MM.1S (cell line): ENCODE measurements at regions not wholly inside any gene's neighbourhood (a gene's known extent, or its start where the extent isn't known, plus 50 kb on each side); places are given as distances from the start of the nearest gene placed in this dataset.

Experiments
- DNase-seq: peaks from one replicate; pipeline ENCODE4 v3.0.0-alpha.2; 2015
- H2AFZ ChIP-seq: fragments of 300-600 bp; sonication (generic); 2 replicates; pipeline ENCODE4 v1.6.0; 2016; ENCODE audit warnings: antibody characterized with exemption, low read length
- H3F3A ChIP-seq: fragments of 300-600 bp; sonication (generic); 2 replicates; pipeline ENCODE4 v1.6.1; 2016; ENCODE audit warnings: mild to moderate bottlenecking, antibody characterized with exemption, low read length, moderate library complexity, mixed read lengths; ENCODE audit not compliant: insufficient read depth
- H3K27ac ChIP-seq: fragments of 300-600 bp; sonication (generic); 2 replicates; pipeline ENCODE4 v1.5.1; 2016; ENCODE audit warnings: mild to moderate bottlenecking, low read length
- H3K27me3 ChIP-seq: fragments of 300-600 bp; sonication (generic); replicated peaks from 2 replicates; pipeline ENCODE4 v1.6.0; 2016; ENCODE audit warnings: low read length; ENCODE audit not compliant: insufficient read depth
- H3K36me3 ChIP-seq: fragments of 300-600 bp; sonication (generic); replicated peaks from 2 replicates; pipeline ENCODE4 v1.6.1; 2016; ENCODE audit warnings: mild to moderate bottlenecking, low read length, mixed read lengths; ENCODE audit not compliant: insufficient read depth
- H3K4me1 ChIP-seq: fragments of 300-600 bp; sonication (generic); 2 replicates; pipeline ENCODE4 v1.6.1; 2016; ENCODE audit warnings: low read length, mixed read lengths
- H3K4me2 ChIP-seq: fragments of 300-600 bp; sonication (generic); 2 replicates; pipeline ENCODE4 v1.6.0; 2016; ENCODE audit warnings: low read depth, low read length
- H3K4me3 ChIP-seq: fragments of 300-600 bp; sonication (generic); 2 replicates; pipeline ENCODE4 v1.5.1; 2016; ENCODE audit warnings: low read length, mixed read lengths
- H3K79me2 ChIP-seq: fragments of 300-600 bp; sonication (generic); 2 replicates; pipeline ENCODE4 v1.6.1; 2016; ENCODE audit warnings: mixed run types, low read length, mixed read lengths
- H3K9ac ChIP-seq: fragments of 300-600 bp; sonication (generic); 2 replicates; pipeline ENCODE4 v1.6.1; 2016; ENCODE audit warnings: low read length, mixed read lengths
- H3K9me2 ChIP-seq: fragments of 300-600 bp; sonication (generic); replicated peaks from 2 replicates; pipeline ENCODE4 v1.6.1; 2016; ENCODE audit warnings: mild to moderate bottlenecking, low read length, mixed read lengths; ENCODE audit not compliant: insufficient read depth
- H3K9me3 ChIP-seq: fragments of 300-600 bp; sonication (generic); replicated peaks from 2 replicates; pipeline ENCODE4 v1.6.1; 2016; ENCODE audit warnings: mild to moderate bottlenecking, low read length, mixed read lengths; ENCODE audit not compliant: insufficient read depth
- H4K20me1 ChIP-seq: fragments of 300-600 bp; sonication (generic); 2 replicates; pipeline ENCODE4 v1.6.1; 2016; ENCODE audit warnings: mild to moderate bottlenecking, low read length, moderate library complexity, mixed read lengths; ENCODE audit not compliant: insufficient read depth
- EZH2 ChIP-seq: fragments of 300-600 bp; sonication (generic); optimal IDR thresholded peaks from 2 replicates; pipeline ENCODE3; 2017; ENCODE audit warnings: low read depth, mild to moderate bottlenecking, antibody characterized with exemption, low read length, mixed read lengths
- EZH2phosphoT487 ChIP-seq: fragments of 300-600 bp; sonication (generic); IDR thresholded peaks from 2 replicates; pipeline ENCODE4 v1.6.1; 2018; ENCODE audit warnings: antibody characterized with exemption, low read length
- TF ChIP-seq, protein P1 (sequence below): fragments of 300-600 bp; sonication (generic); IDR thresholded peaks from 2 replicates; pipeline ENCODE4 v1.5.1; 2016; ENCODE audit warnings: antibody characterized with exemption, low read length, mixed read lengths

DNA sequence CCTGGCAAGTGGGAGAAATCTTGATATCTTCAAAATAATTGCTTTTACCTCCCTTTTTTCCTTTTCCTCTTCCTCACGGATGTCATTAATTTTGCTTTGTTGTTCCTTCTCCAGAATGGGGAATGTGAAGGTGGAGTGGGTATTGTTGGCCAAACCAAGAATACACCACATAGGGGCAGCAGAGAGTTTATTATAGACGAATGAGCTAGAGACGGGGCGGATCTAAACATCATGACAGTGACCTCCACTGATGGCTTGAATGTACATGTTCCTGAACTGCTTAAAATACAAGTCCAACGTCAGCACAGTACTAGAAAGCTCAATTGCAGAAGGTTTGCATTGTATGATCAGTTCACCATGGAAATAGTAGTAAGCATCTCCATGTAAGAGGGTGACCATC, 122.3 kb upstream of the SNX19 start:
- DNase-seq = peak; percentile 31

DNA sequence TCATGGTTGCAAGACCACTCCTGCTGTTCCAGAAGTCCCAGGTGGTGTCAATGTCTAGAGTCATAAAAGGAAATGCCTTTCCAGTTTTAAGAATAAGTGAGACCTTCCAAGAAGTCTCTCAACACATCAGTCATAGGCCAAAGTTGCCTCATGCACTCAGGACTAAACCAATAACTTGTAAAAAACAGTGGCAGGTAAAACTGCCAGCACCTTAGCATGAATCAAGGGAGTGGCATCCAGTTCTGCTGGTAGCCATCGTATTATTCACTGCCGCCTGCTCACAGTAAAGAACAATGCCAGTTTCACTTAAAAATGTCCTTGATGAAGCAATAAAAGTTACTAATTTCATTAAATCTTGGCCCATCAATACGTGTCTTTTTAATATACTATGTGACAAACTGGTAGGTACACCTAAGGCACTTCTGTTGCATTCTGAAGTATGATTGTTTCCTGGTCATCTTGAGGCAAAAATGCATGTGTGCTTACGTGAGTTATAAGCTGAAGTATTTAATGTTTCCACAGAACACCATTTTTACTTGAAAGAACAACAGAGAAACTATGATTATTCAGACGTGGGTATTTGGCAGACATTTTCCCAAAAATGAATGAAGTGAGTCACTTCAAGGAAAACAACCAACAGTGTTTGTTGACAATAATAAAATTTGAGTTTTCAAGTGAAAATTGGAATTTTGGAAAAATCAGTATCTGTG, 125.2 kb upstream of the SNX19 start:
- Histone ChIP-seq H3K79me2 (no peaks in the 10 kb centered on the region), H4K20me1 (no peaks in the 10 kb centered on the region), H3K4me2 (no peak overlapping the region), H3K9ac (no peak overlapping the region), H3K4me1 (no peaks in the 10 kb centered on the region), H2AFZ (no peak overlapping the region), H3K36me3 (no peaks in the 10 kb centered on the region), H3K9me3 (no peaks in the 10 kb centered on the region), H3K27me3 (no peaks in the 10 kb centered on the region), H3F3A (no peaks in the 10 kb centered on the region), H3K4me3 (no peak overlapping the region), H3K9me2 (no peaks in the 10 kb centered on the region), H3K27ac (no peak overlapping the region)
- TF ChIP-seq EZH2phosphoT487 (no peak), EZH2 (no peak)
- TF ChIP-seq, protein P1, sequence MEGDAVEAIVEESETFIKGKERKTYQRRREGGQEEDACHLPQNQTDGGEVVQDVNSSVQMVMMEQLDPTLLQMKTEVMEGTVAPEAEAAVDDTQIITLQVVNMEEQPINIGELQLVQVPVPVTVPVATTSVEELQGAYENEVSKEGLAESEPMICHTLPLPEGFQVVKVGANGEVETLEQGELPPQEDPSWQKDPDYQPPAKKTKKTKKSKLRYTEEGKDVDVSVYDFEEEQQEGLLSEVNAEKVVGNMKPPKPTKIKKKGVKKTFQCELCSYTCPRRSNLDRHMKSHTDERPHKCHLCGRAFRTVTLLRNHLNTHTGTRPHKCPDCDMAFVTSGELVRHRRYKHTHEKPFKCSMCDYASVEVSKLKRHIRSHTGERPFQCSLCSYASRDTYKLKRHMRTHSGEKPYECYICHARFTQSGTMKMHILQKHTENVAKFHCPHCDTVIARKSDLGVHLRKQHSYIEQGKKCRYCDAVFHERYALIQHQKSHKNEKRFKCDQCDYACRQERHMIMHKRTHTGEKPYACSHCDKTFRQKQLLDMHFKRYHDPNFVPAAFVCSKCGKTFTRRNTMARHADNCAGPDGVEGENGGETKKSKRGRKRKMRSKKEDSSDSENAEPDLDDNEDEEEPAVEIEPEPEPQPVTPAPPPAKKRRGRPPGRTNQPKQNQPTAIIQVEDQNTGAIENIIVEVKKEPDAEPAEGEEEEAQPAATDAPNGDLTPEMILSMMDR = no peak
- no peak for DNase-seq

More for the DNA sequence above, 122.3 kb upstream of the SNX19 start:
- H3K27ac ChIP-seq = no peak overlapping the region
- H3K9me2 ChIP-seq = no peaks in the 10 kb centered on the region
- H3K27me3 ChIP-seq = no peaks in the 10 kb centered on the region
- no peak overlapping the region for H3K4me3 ChIP-seq
- no peaks in the 10 kb centered on the region for H3K9me3 ChIP-seq
- H3K79me2 ChIP-seq = no peaks in the 10 kb centered on the region
- H4K20me1 ChIP-seq = no peaks in the 10 kb centered on the region
- no peak for TF ChIP-seq EZH2phosphoT487
- TF ChIP-seq, protein P1 = peak; percentile 38
- H3F3A ChIP-seq = no peaks in the 10 kb centered on the region
- no peaks in the 10 kb centered on the region for H3K36me3 ChIP-seq
- no peak overlapping the region for H2AFZ ChIP-seq
- H3K4me2 ChIP-seq = no peak overlapping the region
- H3K9ac ChIP-seq = no peak overlapping the region
- H3K4me1 ChIP-seq = no peaks in the 10 kb centered on the region

DNA sequence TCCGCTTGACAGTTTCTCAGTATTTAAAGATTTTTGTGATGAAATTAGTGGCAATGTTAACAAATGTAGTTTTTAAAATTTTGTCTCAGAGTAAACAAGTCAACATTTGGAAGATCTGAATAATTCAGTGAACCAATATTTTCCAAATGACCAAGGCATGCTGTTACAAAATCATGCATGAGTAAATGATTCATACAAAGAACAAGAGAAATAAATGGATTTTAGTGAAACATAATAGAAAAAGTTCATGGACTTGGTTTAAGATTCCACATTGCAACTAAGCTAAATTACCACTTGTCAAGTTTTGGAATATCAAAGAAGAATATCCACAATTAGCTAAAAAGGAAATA, 125.7 kb upstream of the SNX19 start:
- Histone ChIP-seq H2AFZ (no peak overlapping the region), H3K4me1 (no peaks in the 10 kb centered on the region), H3K9me2 (no peaks in the 10 kb centered on the region), H3K9me3 (no peaks in the 10 kb centered on the region), H3K27ac (no peak overlapping the region), H3F3A (no peaks in the 10 kb centered on the region), H4K20me1 (no peaks in the 10 kb centered on the region), H3K9ac (no peak overlapping the region), H3K27me3 (no peaks in the 10 kb centered on the region), H3K79me2 (no peaks in the 10 kb centered on the region), H3K36me3 (no peaks in the 10 kb centered on the region), H3K4me2 (no peak overlapping the region), H3K4me3 (no peak overlapping the region)
- no peak for TF ChIP-seq EZH2phosphoT487
- DNase-seq = no peak

DNA sequence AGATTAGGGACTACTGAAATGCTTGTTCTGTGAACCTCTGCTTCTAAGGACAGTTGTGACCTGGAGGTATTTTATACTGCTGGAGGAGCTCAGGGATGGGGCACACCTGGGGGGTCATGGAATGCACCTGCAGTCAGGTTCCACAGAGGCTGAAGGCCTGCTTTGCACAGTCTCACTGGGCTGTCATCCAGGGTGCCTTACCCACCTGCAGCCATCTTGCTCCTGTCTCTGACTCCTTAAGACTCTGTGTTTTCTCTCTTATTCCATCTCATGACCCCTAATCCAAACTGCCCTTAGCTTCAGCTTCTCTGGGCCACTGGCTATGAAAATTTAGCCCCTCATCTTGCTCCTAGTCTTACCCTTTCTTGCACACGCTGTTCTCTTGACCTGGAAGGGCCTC, 127.0 kb upstream of the SNX19 start:
- no peak overlapping the region for H3K27ac ChIP-seq
- H3K9ac ChIP-seq = no peak overlapping the region
- H3K4me2 ChIP-seq = no peak overlapping the region
- H3K9me3 ChIP-seq = no peaks in the 10 kb centered on the region
- no peaks in the 10 kb centered on the region for H3F3A ChIP-seq
- no peaks in the 10 kb centered on the region for H3K79me2 ChIP-seq
- TF ChIP-seq, protein P1 = no peak
- TF ChIP-seq EZH2phosphoT487 (no peak), EZH2 (no peak)
- no peaks in the 10 kb centered on the region for H3K36me3 ChIP-seq
- no peaks in the 10 kb centered on the region for H3K9me2 ChIP-seq
- H4K20me1 ChIP-seq = no peaks in the 10 kb centered on the region
- H3K4me3 ChIP-seq = no peak overlapping the region
- no peaks in the 10 kb centered on the region for H3K4me1 ChIP-seq
- no peak overlapping the region for H2AFZ ChIP-seq
- H3K27me3 ChIP-seq = no peaks in the 10 kb centered on the region
- no peak for DNase-seq
